ENCODE measurements at regions not wholly inside any gene's neighbourhood (a gene's known extent, or its start where the extent isn't known, plus 50 kb on each side); places are given as distances from the start of the nearest gene placed in this dataset.

DNA sequence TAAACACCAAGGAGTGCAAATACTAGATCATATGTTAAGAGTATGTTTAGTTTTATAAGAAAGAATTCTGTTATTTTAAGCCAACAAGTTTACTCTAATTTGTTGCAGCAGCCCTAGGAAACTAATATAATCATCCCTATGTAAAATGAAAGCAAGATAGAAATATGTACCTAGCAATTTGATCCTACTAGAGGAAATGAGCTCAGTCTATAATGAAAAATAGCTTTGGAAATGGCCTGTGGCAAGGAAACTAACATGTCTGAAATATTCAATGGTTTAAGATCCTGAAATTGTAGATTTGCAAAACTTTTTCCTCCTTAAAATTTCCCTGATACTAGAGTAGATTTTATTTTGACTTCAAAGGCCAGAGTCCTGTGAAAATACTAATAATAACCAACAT, 112.7 kb upstream of the SLC5A12 start:
- Histone ChIP-seq H3K9me3 (ENCODE audit: control insufficient read depth, low read depth, low read length) (no peaks in the 10 kb centered on the region), H3K79me2 (ENCODE audit: control insufficient read depth, insufficient read depth, low read length) (no peaks in the 10 kb centered on the region), H3K4me3 (ENCODE audit: control insufficient read depth in 2 of 3, extremely low read depth in 1 of 3, insufficient read depth in 2 of 3, low read depth in 1 of 3, low read length in 3 of 3) (no peak overlapping the region), H3K9me1 (ENCODE audit: control insufficient read depth, extremely low read depth, insufficient read depth, low read length) (no peaks in the 10 kb centered on the region), H3K4me2 (ENCODE audit: control insufficient read depth, extremely low read depth, insufficient read depth, low read depth, low read length) (no peak overlapping the region), H3K36me3 (ENCODE audit: control insufficient read depth in 2 of 2, extremely low read depth in 1 of 2, insufficient read depth in 2 of 2, low read length in 2 of 2) (no peaks in the 10 kb centered on the region), H3K27ac (ENCODE audit: control insufficient read depth, insufficient read depth, low read length) (no peak overlapping the region), H2AFZ (ENCODE audit: control insufficient read depth, low read length) (no peak overlapping the region), H3K27me3 (ENCODE audit: control insufficient read depth, extremely low read depth, insufficient read depth, low read length) (no peaks in the 10 kb centered on the region), H3K4me1 (ENCODE audit: control insufficient read depth, extremely low read depth, insufficient read depth, low read length) (no peaks in the 10 kb centered on the region), H3K9ac (ENCODE audit: control insufficient read depth, extremely low read depth, insufficient read depth, low read length) (no peak overlapping the region), H4K20me1 (ENCODE audit: control insufficient read depth, extremely low read depth, insufficient read depth, low read length) (no peaks in the 10 kb centered on the region)
- TF ChIP-seq, protein P1, sequence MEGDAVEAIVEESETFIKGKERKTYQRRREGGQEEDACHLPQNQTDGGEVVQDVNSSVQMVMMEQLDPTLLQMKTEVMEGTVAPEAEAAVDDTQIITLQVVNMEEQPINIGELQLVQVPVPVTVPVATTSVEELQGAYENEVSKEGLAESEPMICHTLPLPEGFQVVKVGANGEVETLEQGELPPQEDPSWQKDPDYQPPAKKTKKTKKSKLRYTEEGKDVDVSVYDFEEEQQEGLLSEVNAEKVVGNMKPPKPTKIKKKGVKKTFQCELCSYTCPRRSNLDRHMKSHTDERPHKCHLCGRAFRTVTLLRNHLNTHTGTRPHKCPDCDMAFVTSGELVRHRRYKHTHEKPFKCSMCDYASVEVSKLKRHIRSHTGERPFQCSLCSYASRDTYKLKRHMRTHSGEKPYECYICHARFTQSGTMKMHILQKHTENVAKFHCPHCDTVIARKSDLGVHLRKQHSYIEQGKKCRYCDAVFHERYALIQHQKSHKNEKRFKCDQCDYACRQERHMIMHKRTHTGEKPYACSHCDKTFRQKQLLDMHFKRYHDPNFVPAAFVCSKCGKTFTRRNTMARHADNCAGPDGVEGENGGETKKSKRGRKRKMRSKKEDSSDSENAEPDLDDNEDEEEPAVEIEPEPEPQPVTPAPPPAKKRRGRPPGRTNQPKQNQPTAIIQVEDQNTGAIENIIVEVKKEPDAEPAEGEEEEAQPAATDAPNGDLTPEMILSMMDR (optimal IDR thresholded peaks at IDR 0.05 in 1 of 3, IDR thresholded peaks at IDR 0.05 in 1 of 3, conservative IDR thresholded peaks at IDR 0.05 in 1 of 3; ENCODE audit: extremely low read depth in 1 of 3, insufficient read depth in 2 of 3, low read length in 3 of 3): no peak
- no peak for TF ChIP-seq EZH2 (IDR thresholded peaks at IDR 0.05; ENCODE audit: low read length)
- dilution Hi-C loops (cut with MboI; ENCODE audit: extremely low pct_ligation_motif_present, low sequenced_read_pairs): no loop called here
- FAIRE-seq (no peak), DNase-seq (ENCODE audit: low read depth, low spot score) (no peak)

DNA sequence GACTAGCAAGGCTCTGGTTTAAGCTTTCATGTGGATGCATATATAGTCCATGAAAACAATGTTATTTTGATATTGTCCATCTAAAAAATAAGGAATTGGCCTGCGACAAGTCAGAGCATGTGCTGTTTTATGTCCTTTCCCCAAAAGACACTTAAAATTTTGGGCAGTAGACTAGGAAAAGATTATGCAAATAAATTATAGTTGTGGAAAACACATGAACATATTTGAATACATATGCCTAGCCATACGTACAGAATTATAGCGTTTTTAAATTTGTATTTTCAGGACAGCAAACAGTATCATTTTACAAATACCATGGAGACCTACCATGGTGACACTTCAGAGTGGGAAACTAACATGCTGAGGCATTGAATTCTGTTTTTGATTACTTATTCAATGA, 113.8 kb upstream of the SLC5A12 start:
- H2AFZ ChIP-seq (ENCODE audit: control insufficient read depth, low read length): no peak overlapping the region
- H3K9ac ChIP-seq (ENCODE audit: control insufficient read depth, extremely low read depth, insufficient read depth, low read length): no peak overlapping the region
- H3K27ac ChIP-seq (ENCODE audit: control insufficient read depth, insufficient read depth, low read length): no peak overlapping the region
- H3K4me1 ChIP-seq (ENCODE audit: control insufficient read depth, extremely low read depth, insufficient read depth, low read length): no peaks in the 10 kb centered on the region
- no peak for DNase-seq (ENCODE audit: low read depth, low spot score)
- no peaks in the 10 kb centered on the region for H3K9me1 ChIP-seq (ENCODE audit: control insufficient read depth, extremely low read depth, insufficient read depth, low read length)
- no peaks in the 10 kb centered on the region for H3K27me3 ChIP-seq (ENCODE audit: control insufficient read depth, extremely low read depth, insufficient read depth, low read length)
- FAIRE-seq: no peak
- H4K20me1 ChIP-seq (ENCODE audit: control insufficient read depth, extremely low read depth, insufficient read depth, low read length): no peaks in the 10 kb centered on the region
- H3K36me3 ChIP-seq (ENCODE audit: control insufficient read depth in 2 of 2, extremely low read depth in 1 of 2, insufficient read depth in 2 of 2, low read length in 2 of 2): no peaks in the 10 kb centered on the region
- no peak overlapping the region for H3K4me3 ChIP-seq (ENCODE audit: control insufficient read depth in 2 of 3, extremely low read depth in 1 of 3, insufficient read depth in 2 of 3, low read depth in 1 of 3, low read length in 3 of 3)
- H3K4me2 ChIP-seq (ENCODE audit: control insufficient read depth, extremely low read depth, insufficient read depth, low read depth, low read length): no peak overlapping the region
- H3K79me2 ChIP-seq (ENCODE audit: control insufficient read depth, insufficient read depth, low read length): no peaks in the 10 kb centered on the region
- H3K9me3 ChIP-seq (ENCODE audit: control insufficient read depth, low read depth, low read length): no peaks in the 10 kb centered on the region
- dilution Hi-C loops (cut with MboI; ENCODE audit: extremely low pct_ligation_motif_present, low sequenced_read_pairs): no loop called here
- no peak for TF ChIP-seq EZH2 (IDR thresholded peaks at IDR 0.05; ENCODE audit: low read length)
- TF ChIP-seq, protein P1 (optimal IDR thresholded peaks at IDR 0.05 in 1 of 3, IDR thresholded peaks at IDR 0.05 in 1 of 3, conservative IDR thresholded peaks at IDR 0.05 in 1 of 3; ENCODE audit: extremely low read depth in 1 of 3, insufficient read depth in 2 of 3, low read length in 3 of 3): no peak
